OCI-LY1 (cell line): ENCODE measurements at regions not wholly inside any gene's neighbourhood (a gene's known extent, or its start where the extent isn't known, plus 50 kb on each side); places are given as distances from the start of the nearest gene placed in this dataset.

ENCODE experiments used
- H2AFZ ChIP-seq: fragments of 200-600 bp; sonication (generic), shearing (Covaris generic); 2 replicates; pipeline ENCODE4 v1.6.0; 2014; ENCODE audit warnings: antibody characterized with exemption, mild to moderate bottlenecking, low read length
- H3F3A ChIP-seq: fragments of 200-600 bp; sonication (generic), shearing (Covaris generic); 2 replicates; pipeline ENCODE4 v1.6.0; 2014; ENCODE audit warnings: mild to moderate bottlenecking, antibody characterized with exemption, low read length, moderate library complexity; ENCODE audit not compliant: insufficient read depth
- H3K27ac ChIP-seq: fragments of 200-600 bp; sonication (generic); 2 replicates; pipeline ENCODE4 v1.5.1; 2014; ENCODE audit warnings: low read length, mixed run types, mild to moderate bottlenecking, low read depth; ENCODE audit not compliant: poor library complexity, severe bottlenecking
- H3K27me3 ChIP-seq: fragments of 200-600 bp; sonication (generic); 2 replicates; pipeline ENCODE4 v1.6.0; 2014; ENCODE audit warnings: antibody characterized with exemption, mild to moderate bottlenecking, low read length, moderate library complexity; ENCODE audit not compliant: insufficient read depth
- H3K36me3 ChIP-seq: fragments of 200-600 bp; sonication (generic); 2 replicates; pipeline ENCODE4 v1.6.1; 2014; ENCODE audit warnings: mild to moderate bottlenecking, antibody characterized with exemption, low read length, moderate library complexity, mixed read lengths; ENCODE audit not compliant: insufficient read depth
- H3K4me1 ChIP-seq: fragments of 200-600 bp; sonication (generic); 2 replicates; pipeline ENCODE4 v1.5.1; 2014; ENCODE audit warnings: mild to moderate bottlenecking, low read length, moderate library complexity; ENCODE audit not compliant: insufficient read depth, severe bottlenecking
- H3K4me2 ChIP-seq: fragments of 200-600 bp; sonication (generic), shearing (Covaris generic); 2 replicates; pipeline ENCODE4 v1.6.1; 2014; ENCODE audit warnings: low read length
- H3K4me3 ChIP-seq: fragments of 200-600 bp; sonication (generic); 2 replicates; pipeline ENCODE4 v1.5.1; 2014; ENCODE audit warnings: low read length, low read depth, mild to moderate bottlenecking, mixed read lengths; ENCODE audit not compliant: poor library complexity, severe bottlenecking
- H3K79me2 ChIP-seq: fragments of 200-600 bp; shearing (Covaris generic); 2 replicates; pipeline ENCODE4 v1.6.1; 2016; ENCODE audit warnings: mixed run types, low read length, mixed read lengths; ENCODE audit not compliant: insufficient read depth
- H3K9ac ChIP-seq: fragments of 200-600 bp; sonication (generic), shearing (Covaris generic); 2 replicates; pipeline ENCODE4 v1.6.1; 2014; ENCODE audit warnings: mild to moderate bottlenecking, low read length, mixed read lengths
- H3K9me2 ChIP-seq: fragments of 200-600 bp; sonication (generic), shearing (Covaris generic); 2 replicates; pipeline ENCODE4 v1.6.1; 2014; ENCODE audit warnings: low read depth, mild to moderate bottlenecking, low read length, mixed read lengths
- H3K9me3 ChIP-seq: fragments of 200-600 bp; shearing (Covaris generic); 2 replicates; pipeline ENCODE4 v1.6.1; 2014; ENCODE audit warnings: low read length, mixed read lengths
- H4K20me1 ChIP-seq: fragments of 200-600 bp; sonication (generic), shearing (Covaris generic); 2 replicates; pipeline ENCODE4 v1.6.0; 2016; ENCODE audit warnings: mild to moderate bottlenecking, low read length; ENCODE audit not compliant: insufficient read depth
- CTCF ChIP-seq: fragments of 200-600 bp; sonication (generic), shearing (Covaris generic); IDR thresholded peaks from 2 replicates; pipeline ENCODE4 v1.5.1; 2017; ENCODE audit warnings: mild to moderate bottlenecking, antibody characterized with exemption, low read length, moderate library complexity, mixed read lengths
- EZH2 ChIP-seq: fragments of 200-600 bp; sonication (generic), shearing (Covaris generic); IDR thresholded peaks from 2 replicates; pipeline ENCODE4 v1.8.0; 2017; ENCODE audit warnings: borderline replicate concordance, mixed run types, mild to moderate bottlenecking, antibody characterized with exemption, low read length, moderate library complexity, mixed read lengths

- H3K79me2 ChIP-seq, result no peaks in the 10 kb centered on the region
- no peaks in the 10 kb centered on the region for H3K27me3 ChIP-seq
- no peak overlapping the region for H2AFZ ChIP-seq
- no peaks in the 10 kb centered on the region for H4K20me1 ChIP-seq
- no peaks in the 10 kb centered on the region for H3K36me3 ChIP-seq
- no peaks in the 10 kb centered on the region for H3F3A ChIP-seq
- H3K4me3 ChIP-seq, result no peak overlapping the region
- no peak overlapping the region for H3K4me2 ChIP-seq
- H3K9me2 ChIP-seq, result no peaks in the 10 kb centered on the region
- no peaks in the 10 kb centered on the region for H3K9me3 ChIP-seq
- no peak for TF ChIP-seq CTCF
- TF ChIP-seq EZH2, result no peak
- no peak overlapping the region for H3K9ac ChIP-seq
- H3K4me1 ChIP-seq, result no peaks in the 10 kb centered on the region
- no peak overlapping the region for H3K27ac ChIP-seq
Observed at GRCh38 chr4:108483079-108483478, 137.3 kb upstream of the RPL34 start.

DNA sequence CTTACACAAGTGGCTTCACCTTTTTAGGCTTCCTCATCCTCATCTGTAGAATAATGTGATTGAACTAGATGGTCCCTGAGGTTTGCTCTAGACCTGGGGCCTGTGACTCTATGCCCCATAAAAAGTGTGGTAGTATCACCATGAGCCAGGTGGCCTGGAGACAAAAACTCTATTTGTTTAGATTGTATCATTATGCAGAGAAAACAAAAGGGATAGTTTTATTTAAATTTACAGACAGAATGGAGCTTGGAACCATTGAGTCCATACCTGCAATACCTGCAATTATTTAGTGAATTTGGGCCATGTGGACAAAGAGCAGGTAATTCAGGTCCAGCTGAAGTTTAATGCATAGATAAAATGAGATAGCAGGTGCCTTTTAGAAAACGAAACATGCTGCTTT is 139.5 kb upstream of the RPL34 start:
- H3K27me3 ChIP-seq, result no peaks in the 10 kb centered on the region
- H3K9me3 ChIP-seq, result no peaks in the 10 kb centered on the region
- TF ChIP-seq CTCF (no peak), EZH2 (no peak)
- H3F3A ChIP-seq, result no peaks in the 10 kb centered on the region
- H3K36me3 ChIP-seq, result no peaks in the 10 kb centered on the region
- no peak overlapping the region for H3K4me2 ChIP-seq
- no peak overlapping the region for H3K9ac ChIP-seq
- H3K4me1 ChIP-seq, result no peaks in the 10 kb centered on the region
- no peak overlapping the region for H2AFZ ChIP-seq
- no peaks in the 10 kb centered on the region for H4K20me1 ChIP-seq
- no peak overlapping the region for H3K27ac ChIP-seq
- H3K9me2 ChIP-seq, result no peaks in the 10 kb centered on the region
- no peak overlapping the region for H3K4me3 ChIP-seq
- H3K79me2 ChIP-seq, result no peaks in the 10 kb centered on the region

GRCh38 chr4:108477527-108478108 is 142.8 kb upstream of the RPL34 start:
- Histone ChIP-seq H3K4me3 (no peak overlapping the region), H3K27ac (no peak overlapping the region), H3K9me2 (no peaks in the 10 kb centered on the region), H3K79me2 (no peaks in the 10 kb centered on the region), H3K4me1 (no peaks in the 10 kb centered on the region), H3F3A (no peaks in the 10 kb centered on the region), H4K20me1 (no peaks in the 10 kb centered on the region), H3K4me2 (no peak overlapping the region), H2AFZ (no peak overlapping the region), H3K9ac (no peak overlapping the region), H3K36me3 (no peaks in the 10 kb centered on the region), H3K27me3 (no peaks in the 10 kb centered on the region), H3K9me3 (no peaks in the 10 kb centered on the region)
- no peak for TF ChIP-seq CTCF
- no peak for TF ChIP-seq EZH2
